PC-3 (cell line): ENCODE measurements at regions not wholly inside any gene's neighbourhood (a gene's known extent, or its start where the extent isn't known, plus 50 kb on each side); places are given as distances from the start of the nearest gene placed in this dataset.

Experiments
- ATAC-seq: fragments of 200-7000 bp; cut with Tn5 transposase; 2 replicates; pipeline ENCODE4 v1.9.1; 2020; ENCODE audit warnings: mild to moderate bottlenecking, moderate library complexity
- BruUV-seq: library from RNA; stranded (reverse); fragments of 400-500 nt; replicated peaks from 2 replicates; lab custom pipeline; 2021; lab: Mats Ljungman, UMichigan
- CTCF ChIA-PET: fragments of 300-600 bp; sonication (Branson Sonifier 250); formaldehyde crosslinking; loops from one replicate; lab custom pipeline; 2022; ENCODE audit warnings: antibody characterized with exemption; lab: Charles Lee
- POLR2A ChIA-PET: fragments of 300-600 bp; sonication (Branson Sonifier 250); formaldehyde crosslinking; loops from one replicate; lab custom pipeline; 2022; ENCODE audit warnings: antibody characterized with exemption; ENCODE audit not compliant: unreplicated experiment; lab: Charles Lee
- DNase-seq: peaks from one replicate; pipeline ENCODE4 v3.0.0-alpha.2; 2015
- H2AFZ ChIP-seq: fragments of 300-600 bp; sonication (generic); 2 replicates; pipeline ENCODE4 v1.6.0; 2016; ENCODE audit warnings: antibody characterized with exemption, low read length
- H3F3A ChIP-seq: fragments of 300-600 bp; sonication (generic); one replicate; pipeline ENCODE4 v1.6.0; 2017; ENCODE audit warnings: antibody characterized with exemption, low read length, control low read depth, mild to moderate bottlenecking; ENCODE audit not compliant: unreplicated experiment
- H3K27ac ChIP-seq: fragments of 300-600 bp; sonication (generic); 2 replicates; pipeline ENCODE4 v1.5.1; 2016; ENCODE audit warnings: mild to moderate bottlenecking, low read length
- H3K27me3 ChIP-seq: fragments of 300-600 bp; sonication (generic); 2 replicates; pipeline ENCODE4 v1.6.1; 2016; ENCODE audit warnings: low read length, mixed read lengths
- H3K36me3 ChIP-seq: fragments of 300-600 bp; sonication (generic); 2 replicates; pipeline ENCODE4 v1.6.1; 2016; ENCODE audit warnings: low read depth, mixed run types, low read length, mixed read lengths
- H3K4me1 ChIP-seq: fragments of 300-600 bp; sonication (generic); 2 replicates; pipeline ENCODE4 v1.5.1; 2016; ENCODE audit warnings: low read length; ENCODE audit not compliant: insufficient read depth
- H3K4me2 ChIP-seq: fragments of 300-600 bp; sonication (generic); 2 replicates; pipeline ENCODE4 v1.6.0; 2016; ENCODE audit warnings: low read length
- H3K4me3 ChIP-seq: fragments of 300-600 bp; sonication (generic); 2 replicates; pipeline ENCODE4 v1.5.1; 2016; ENCODE audit warnings: mild to moderate bottlenecking, low read length, mixed read lengths
- H3K79me2 ChIP-seq: fragments of 300-600 bp; sonication (generic); 2 replicates; pipeline ENCODE4 v1.6.1; 2017; ENCODE audit warnings: low read length, mixed read lengths
- H3K9ac ChIP-seq: fragments of 300-600 bp; sonication (generic); 2 replicates; pipeline ENCODE4 v1.6.0; 2016; ENCODE audit warnings: mild to moderate bottlenecking, low read length
- H3K9me2 ChIP-seq: fragments of 300-600 bp; sonication (generic); replicated peaks from 2 replicates; pipeline ENCODE4 v1.6.1; 2016; ENCODE audit warnings: mixed run types, low read length, mixed read lengths
- H3K9me3 ChIP-seq: fragments of 300-600 bp; sonication (generic); 2 replicates; pipeline ENCODE4 v1.6.1; 2016; ENCODE audit warnings: low read length, mixed read lengths
- H4K20me1 ChIP-seq: fragments of 300-600 bp; sonication (generic); 2 replicates; pipeline ENCODE4 v1.6.1; 2016; ENCODE audit warnings: low read length, mixed read lengths
- EZH2 ChIP-seq: fragments of 300-600 bp; sonication (generic); IDR thresholded peaks from one replicate; pipeline ENCODE4 v1.6.1; 2017; ENCODE audit warnings: antibody characterized with exemption, mild to moderate bottlenecking, low read length; ENCODE audit not compliant: unreplicated experiment
- EZH2phosphoT487 ChIP-seq: fragments of 300-600 bp; sonication (generic); IDR thresholded peaks from 2 replicates; pipeline ENCODE4 v1.6.1; 2018; ENCODE audit warnings: mild to moderate bottlenecking, antibody characterized with exemption, low read length, borderline replicate concordance
- intact Hi-C: fragments of 100-400 bp; cut with micrococcal nuclease; formaldehyde crosslinking; loops from 2 replicates; pipeline ENCODE4 v1.9.0; 2023
- TF ChIP-seq, protein P1 (sequence below): fragments of 300-600 bp; sonication (generic); conservative IDR thresholded peaks from 2 replicates; pipeline ENCODE4 v1.5.1; 2017; ENCODE audit warnings: antibody characterized with exemption, low read depth, mild to moderate bottlenecking, low read length

DNA sequence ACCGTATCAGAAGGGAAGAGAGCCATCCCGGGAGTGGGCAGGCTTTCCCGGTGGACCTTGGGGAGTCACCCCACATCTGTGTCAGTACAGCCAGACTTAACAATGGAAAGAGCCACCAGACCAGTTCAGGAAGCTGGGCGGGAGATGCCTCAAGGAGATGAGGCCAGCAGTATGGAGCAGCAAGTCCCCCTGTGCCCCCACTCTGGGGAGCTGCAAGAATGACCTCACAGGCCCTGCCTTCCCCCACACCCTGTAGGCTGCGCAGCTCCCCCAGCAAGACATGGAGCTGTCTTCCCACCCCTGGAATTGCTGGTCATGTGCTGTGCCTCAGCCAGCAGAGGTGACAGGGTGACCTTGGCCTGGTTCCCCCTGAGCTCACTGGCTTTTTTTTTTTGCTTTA, 76.8 kb upstream of the INSIG1 start:
- H3K27ac ChIP-seq = no peak overlapping the region
- DNase-seq = no peak
- H3K36me3 ChIP-seq = no peaks in the 10 kb centered on the region
- intact Hi-C loops = no loop called here
- BruUV-seq = no TSS peak
- CTCF ChIA-PET = no interaction called here
- H3K9me2 ChIP-seq = no peaks in the 10 kb centered on the region
- no peak overlapping the region for H3K9ac ChIP-seq
- H3K4me3 ChIP-seq = no peak overlapping the region
- no peaks in the 10 kb centered on the region for H3K27me3 ChIP-seq
- H3K4me1 ChIP-seq = peaks cover 12% of the 10 kb centered on the region; the same call in 1 of the 2 replicates
- no peak for ATAC-seq
- H3K9me3 ChIP-seq = no peaks in the 10 kb centered on the region
- TF ChIP-seq, protein P1, sequence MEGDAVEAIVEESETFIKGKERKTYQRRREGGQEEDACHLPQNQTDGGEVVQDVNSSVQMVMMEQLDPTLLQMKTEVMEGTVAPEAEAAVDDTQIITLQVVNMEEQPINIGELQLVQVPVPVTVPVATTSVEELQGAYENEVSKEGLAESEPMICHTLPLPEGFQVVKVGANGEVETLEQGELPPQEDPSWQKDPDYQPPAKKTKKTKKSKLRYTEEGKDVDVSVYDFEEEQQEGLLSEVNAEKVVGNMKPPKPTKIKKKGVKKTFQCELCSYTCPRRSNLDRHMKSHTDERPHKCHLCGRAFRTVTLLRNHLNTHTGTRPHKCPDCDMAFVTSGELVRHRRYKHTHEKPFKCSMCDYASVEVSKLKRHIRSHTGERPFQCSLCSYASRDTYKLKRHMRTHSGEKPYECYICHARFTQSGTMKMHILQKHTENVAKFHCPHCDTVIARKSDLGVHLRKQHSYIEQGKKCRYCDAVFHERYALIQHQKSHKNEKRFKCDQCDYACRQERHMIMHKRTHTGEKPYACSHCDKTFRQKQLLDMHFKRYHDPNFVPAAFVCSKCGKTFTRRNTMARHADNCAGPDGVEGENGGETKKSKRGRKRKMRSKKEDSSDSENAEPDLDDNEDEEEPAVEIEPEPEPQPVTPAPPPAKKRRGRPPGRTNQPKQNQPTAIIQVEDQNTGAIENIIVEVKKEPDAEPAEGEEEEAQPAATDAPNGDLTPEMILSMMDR = no peak
- POLR2A ChIA-PET = no interaction called here
- H3K4me2 ChIP-seq = no peak overlapping the region
- H2AFZ ChIP-seq = no peak overlapping the region
- no peaks in the 10 kb centered on the region for H3F3A ChIP-seq
- H3K79me2 ChIP-seq = no peaks in the 10 kb centered on the region
- no peaks in the 10 kb centered on the region for H4K20me1 ChIP-seq

DNA sequence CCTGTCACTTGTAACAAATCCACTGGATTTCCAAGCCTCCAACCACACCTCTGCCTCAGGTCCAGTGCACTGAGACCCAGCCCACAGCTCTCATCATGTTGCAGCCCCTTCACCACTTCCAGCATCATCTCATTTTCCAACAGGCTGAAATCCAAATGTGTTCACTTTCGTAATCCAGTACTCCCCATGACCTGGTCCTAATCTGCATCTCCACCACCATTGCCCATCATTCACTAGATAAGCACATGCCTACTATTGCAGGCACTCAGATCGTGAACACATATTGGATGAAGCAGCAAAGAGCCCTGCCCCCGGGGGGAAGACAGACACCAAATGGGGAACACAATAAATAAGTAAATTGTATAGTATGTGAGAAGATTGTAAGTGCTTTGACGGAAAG, 76.1 kb upstream of the INSIG1 start:
- POLR2A ChIA-PET = no interaction called here
- Histone ChIP-seq H3K9ac (no peak overlapping the region), H3F3A (no peaks in the 10 kb centered on the region), H2AFZ (no peak overlapping the region), H3K27ac (no peak overlapping the region), H3K9me3 (no peaks in the 10 kb centered on the region), H3K4me2 (no peak overlapping the region), H3K4me1 (peaks cover 12% of the 10 kb centered on the region; the same call in 1 of the 2 replicates), H3K4me3 (no peak overlapping the region), H4K20me1 (no peaks in the 10 kb centered on the region), H3K27me3 (no peaks in the 10 kb centered on the region), H3K79me2 (no peaks in the 10 kb centered on the region), H3K36me3 (no peaks in the 10 kb centered on the region), H3K9me2 (no peaks in the 10 kb centered on the region)
- no TSS peak for BruUV-seq
- intact Hi-C loops = no loop called here
- ATAC-seq = no peak
- no peak for DNase-seq
- TF ChIP-seq EZH2 (no peak), EZH2phosphoT487 (no peak)
- TF ChIP-seq, protein P1 = no peak
- CTCF ChIA-PET = no interaction called here

DNA sequence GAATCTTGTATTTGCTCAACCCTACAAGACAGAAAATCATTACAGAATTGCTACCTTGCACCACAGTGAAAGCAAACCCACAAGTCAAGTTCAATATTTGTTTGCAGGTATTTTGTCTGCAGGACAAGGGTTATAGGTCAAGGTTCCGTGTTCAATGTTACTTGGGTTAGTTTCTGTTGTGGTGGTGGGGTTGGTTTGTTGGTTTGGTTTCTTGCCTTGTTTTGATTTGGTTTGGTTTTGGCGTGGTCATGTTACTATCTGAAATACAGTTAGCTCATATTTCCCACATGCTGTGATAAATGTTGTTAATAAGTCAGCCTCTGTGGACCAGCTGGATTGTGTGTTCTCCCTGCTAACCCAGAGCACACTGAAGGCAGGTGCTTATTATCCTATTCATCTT, 75.6 kb upstream of the INSIG1 start:
- Histone ChIP-seq H3K9me2 (no peaks in the 10 kb centered on the region), H2AFZ (no peak overlapping the region), H3K27me3 (no peaks in the 10 kb centered on the region), H3K79me2 (no peaks in the 10 kb centered on the region), H3K4me2 (no peak overlapping the region), H3K36me3 (no peaks in the 10 kb centered on the region), H3K4me3 (no peak overlapping the region), H3K9me3 (no peaks in the 10 kb centered on the region), H3K4me1 (peaks cover 9% of the 10 kb centered on the region; the same call in 1 of the 2 replicates), H3K27ac (no peak overlapping the region), H4K20me1 (no peaks in the 10 kb centered on the region), H3F3A (no peaks in the 10 kb centered on the region), H3K9ac (no peak overlapping the region)
- intact Hi-C loops = no loop called here
- POLR2A ChIA-PET = no interaction called here
- DNase-seq = no peak
- no peak for ATAC-seq
- CTCF ChIA-PET = no interaction called here
- no TSS peak for BruUV-seq
- TF ChIP-seq EZH2 (no peak), EZH2phosphoT487 (no peak)
- TF ChIP-seq, protein P1 = no peak
